T-cell (primary cell): ENCODE measurements at regions not wholly inside any gene's neighbourhood (a gene's known extent, or its start where the extent isn't known, plus 50 kb on each side); places are given as distances from the start of the nearest gene placed in this dataset.
A peak's percentile ranks its signal among the peaks of the same experiment; 100 is the strongest.

Experiments used
- ATAC-seq, 4 experiments: fragments of 200-7000 bp in 3 of 4; fragments of 150-1000 bp in 1 of 4; cut with Tn5 transposase; replicated peaks in 1 of 4; 1 replicate in 3 of 4; 2 replicates in 1 of 4; pipeline ENCODE4 v1.10.0; 2021; ENCODE audit warnings: moderate library complexity in 3 of 4, mild to moderate bottlenecking in 2 of 4, moderate number of reproducible peaks in 1 of 4
- CTCF ChIA-PET, 2 donors: fragments of 300-600 bp; sonication (Branson Sonifier 250); formaldehyde crosslinking; loops; one replicate each; lab custom pipeline; 2022; ENCODE audit warnings: antibody characterized with exemption in 2 of 2; lab: Charles Lee
- POLR2A ChIA-PET, 2 donors: fragments of 300-600 bp; sonication (Branson Sonifier 250); formaldehyde crosslinking; loops; one replicate each; lab custom pipeline; 2022; ENCODE audit warnings: antibody characterized with exemption in 2 of 2; lab: Charles Lee
- DNase-seq, 35 experiments: peaks; one replicate each; pipeline versions ENCODE4 v3.0.0 to v3.0.0-alpha.2; 2013 to 2023
- H3K27ac ChIP-seq: one replicate; pipeline ENCODE4 v1.5.1; 2013; ENCODE audit warnings: low read length
- H3K27me3 ChIP-seq, 2 experiments: replicated peaks in 1 of 2; 1 replicate in 1 of 2; 2 replicates in 1 of 2; pipeline versions ENCODE4 v1.6.1 to v1.7.0; 2013; ENCODE audit warnings: low read length in 1 of 2, mixed read lengths in 1 of 2; ENCODE audit not compliant: control insufficient read depth in 2 of 2, insufficient read depth in 2 of 2; ENCODE audit errors: extremely low read depth in 1 of 2
- H3K36me3 ChIP-seq, 2 donors: 1 replicate in 1 of 2; 2 replicates in 1 of 2; pipeline versions ENCODE4 v1.6.1 to v1.7.0; 2013; ENCODE audit warnings: low read length in 1 of 2; ENCODE audit not compliant: control insufficient read depth in 2 of 2, insufficient read depth in 1 of 2; ENCODE audit errors: extremely low read depth in 1 of 2
- H3K4me1 ChIP-seq, 2 experiments: 1 replicate in 1 of 2; 2 replicates in 1 of 2; pipeline versions ENCODE4 v1.6.1 to v1.7.0; 2013; ENCODE audit warnings: low read length in 2 of 2, mixed read lengths in 1 of 2; ENCODE audit not compliant: insufficient read depth in 2 of 2, control insufficient read depth in 1 of 2; ENCODE audit errors: extremely low read depth in 1 of 2
- H3K4me3 ChIP-seq, 2 donors: 1 replicate in 1 of 2; 2 replicates in 1 of 2; pipeline versions ENCODE4 v1.5.1 to v1.7.0; 2013; ENCODE audit warnings: mild to moderate bottlenecking in 2 of 2, low read length in 1 of 2, moderate library complexity in 1 of 2; ENCODE audit not compliant: control insufficient read depth in 1 of 2; ENCODE audit errors: extremely low read depth in 1 of 2
- H3K9me3 ChIP-seq: 2 replicates; pipeline ENCODE4 v1.7.0; 2013
- H3K27ac Mint-ChIP-seq, 2 donors: one replicate each; pipeline ENCODE4 v1.8.0; 2020 to 2021; ENCODE audit warnings: mild to moderate bottlenecking in 2 of 2, mixed read lengths in 2 of 2
- H3K27me3 Mint-ChIP-seq, 2 donors: one replicate each; pipeline ENCODE4 v1.8.0; 2021 to 2022; ENCODE audit warnings: mixed read lengths in 2 of 2
- H3K36me3 Mint-ChIP-seq: one replicate; pipeline ENCODE4 v1.8.0; 2021; ENCODE audit warnings: mixed read lengths
- H3K4me1 Mint-ChIP-seq, 3 donors: one replicate each; pipeline ENCODE4 v1.8.0; 2020 to 2022; ENCODE audit warnings: mixed read lengths in 3 of 3, mild to moderate bottlenecking in 1 of 3
- H3K4me3 Mint-ChIP-seq, 3 donors: one replicate each; pipeline ENCODE4 v1.8.0; 2020 to 2022; ENCODE audit warnings: mild to moderate bottlenecking in 3 of 3, mixed read lengths in 3 of 3, moderate library complexity in 3 of 3
- H3K9me3 Mint-ChIP-seq, 3 donors: one replicate each; pipeline ENCODE4 v1.8.0; 2020 to 2022; ENCODE audit warnings: mixed read lengths in 3 of 3
- WGBS: methylation state at CpG from one replicate; pipeline ENCODE4 v1.1.5; 2013; ENCODE audit warnings: missing lambda C conversion rate; ENCODE audit not compliant: insufficient coverage; 5-methylcytosine and 5-hydroxymethylcytosine counted together

GRCh38 chr15:31265090-31265870 is 61.4 kb upstream of the KLF13 start:
- Histone ChIP-seq H3K9me3 (no peaks in the 10 kb centered on the region), H3K4me1 (peaks cover 62 to 84% of the 10 kb centered on the region in 2 experiments), H3K27me3 (no peaks in the 10 kb centered on the region), H3K27ac (peak overlapping the region; percentile 80), H3K36me3 (no peaks in the 10 kb centered on the region), H3K4me3 (peak overlapping the region in 1 of 2 donors; percentile 5)
- POLR2A ChIA-PET: no interaction called here
- peak in 4 of 35 experiments; percentile 7 to 24 (median 14) for DNase-seq
- H3K27me3 Mint-ChIP-seq: no peaks in the 10 kb centered on the region
- H3K9me3 Mint-ChIP-seq: no peaks in the 10 kb centered on the region
- CTCF ChIA-PET: no interaction called here
- no peaks in the 10 kb centered on the region for H3K36me3 Mint-ChIP-seq
- peaks cover 89 to 98% (median 93%) of the 10 kb centered on the region in 3 donors for H3K4me1 Mint-ChIP-seq
- ATAC-seq: no peak
- WGBS: 74% methylated on average over 20 of the region's 21 CpGs
- peak overlapping the region in 2 of 3 donors; percentile 55 to 75 for H3K4me3 Mint-ChIP-seq
- peak overlapping the region; percentile 96 to 97 for H3K27ac Mint-ChIP-seq

DNA sequence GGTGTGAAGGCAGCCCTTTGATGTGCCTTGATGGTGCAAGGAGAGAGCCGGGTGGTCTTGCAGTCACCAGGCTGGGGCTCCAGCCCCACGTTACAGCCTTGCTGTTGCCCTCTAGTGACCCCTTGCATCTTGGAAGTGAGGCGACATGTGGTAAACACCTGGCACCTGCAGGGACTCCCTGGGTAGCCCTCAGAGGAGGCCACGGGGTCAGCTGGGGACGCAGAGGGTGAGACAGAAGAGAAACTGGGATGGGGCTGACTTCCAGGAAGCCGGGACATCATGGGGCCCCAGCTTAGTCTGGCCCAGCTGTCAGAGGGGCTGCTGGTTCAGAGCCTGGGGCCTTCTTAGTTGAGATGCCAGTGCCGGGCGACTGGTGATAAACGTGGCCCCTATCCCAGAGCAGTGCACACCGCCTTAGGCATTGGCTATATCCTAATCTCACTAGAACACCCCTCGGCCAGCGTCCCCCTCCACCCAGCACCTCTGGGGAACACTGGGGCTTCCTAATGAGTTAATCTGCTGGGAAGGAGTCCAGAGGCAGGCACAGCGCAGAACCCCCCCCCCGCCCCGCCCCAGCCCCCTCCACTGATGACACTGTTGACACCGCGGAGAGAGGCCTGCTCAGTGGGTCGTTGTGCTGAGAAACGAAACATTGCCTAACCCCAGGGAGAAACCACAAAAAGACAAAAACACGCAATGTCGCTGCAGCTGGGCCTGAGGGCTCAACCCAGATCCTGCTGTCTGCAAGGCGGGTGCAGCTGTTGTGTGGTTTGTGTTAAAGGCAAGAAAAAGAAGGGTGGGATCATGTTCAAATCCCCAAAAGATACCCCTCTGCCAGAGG is 60.5 kb upstream of the KLF13 start:
- Mint-ChIP-seq H3K4me3 (peak overlapping the region; percentile 49 to 75 (median 57)), H3K27me3 (no peaks in the 10 kb centered on the region), H3K36me3 (no peaks in the 10 kb centered on the region), H3K4me1 (peaks cover 92 to 96% (median 95%) of the 10 kb centered on the region in 3 donors), H3K27ac (peak overlapping the region; percentile 96 to 97), H3K9me3 (no peaks in the 10 kb centered on the region)
- ATAC-seq: peak; percentile 78 to 87 (median 82)
- Histone ChIP-seq H3K27me3 (no peaks in the 10 kb centered on the region), H3K4me3 (peak overlapping the region in 1 of 2 donors; percentile 5), H3K4me1 (peaks cover 62 to 86% of the 10 kb centered on the region in 2 experiments), H3K36me3 (no peaks in the 10 kb centered on the region), H3K9me3 (no peaks in the 10 kb centered on the region), H3K27ac (peak overlapping the region; percentile 80)
- ChIA-PET POLR2A (no interaction called here), CTCF (interaction anchor here in 1 of 2 donors (0.8 kb wide), 1 partner anchor 59 kb away, joined by 3 read pairs; no protein-coding TSS in a partner anchor)
- DNase-seq: peak; percentile 61 to 90 (median 76)
- 21% methylated on average over 9 of the region's 22 CpGs for WGBS

GRCh38 chr15:31266712-31267111 is 59.9 kb upstream of the KLF13 start:
- Histone ChIP-seq H3K4me3 (no peak overlapping the region), H3K27ac (peak overlapping the region; percentile 80), H3K4me1 (peaks cover 59 to 85% of the 10 kb centered on the region in 2 experiments), H3K27me3 (no peaks in the 10 kb centered on the region), H3K9me3 (no peaks in the 10 kb centered on the region), H3K36me3 (no peaks in the 10 kb centered on the region)
- Mint-ChIP-seq H3K9me3 (no peaks in the 10 kb centered on the region), H3K27me3 (no peaks in the 10 kb centered on the region), H3K36me3 (no peaks in the 10 kb centered on the region), H3K4me3 (peak overlapping the region; percentile 49 to 75 (median 57)), H3K4me1 (peaks cover 89 to 95% (median 94%) of the 10 kb centered on the region in 3 donors), H3K27ac (peak overlapping the region; percentile 96 to 97)
- ChIA-PET CTCF (interaction anchor here in 1 of 2 donors (0.8 kb wide), 1 partner anchor 58 kb away, joined by 3 read pairs; no protein-coding TSS in a partner anchor), POLR2A (interaction anchor here in 1 of 2 donors (0.5 to 0.6 kb wide), 2 partner anchors 62 to 78 kb away, joined by 4 read pairs; no protein-coding TSS in a partner anchor)
- ATAC-seq (peak; percentile 1 to 40 (median 12)), DNase-seq (peak in 1 of 35 experiments; percentile 28)
- WGBS: 33% methylated on average over 10 of the region's 13 CpGs

DNA sequence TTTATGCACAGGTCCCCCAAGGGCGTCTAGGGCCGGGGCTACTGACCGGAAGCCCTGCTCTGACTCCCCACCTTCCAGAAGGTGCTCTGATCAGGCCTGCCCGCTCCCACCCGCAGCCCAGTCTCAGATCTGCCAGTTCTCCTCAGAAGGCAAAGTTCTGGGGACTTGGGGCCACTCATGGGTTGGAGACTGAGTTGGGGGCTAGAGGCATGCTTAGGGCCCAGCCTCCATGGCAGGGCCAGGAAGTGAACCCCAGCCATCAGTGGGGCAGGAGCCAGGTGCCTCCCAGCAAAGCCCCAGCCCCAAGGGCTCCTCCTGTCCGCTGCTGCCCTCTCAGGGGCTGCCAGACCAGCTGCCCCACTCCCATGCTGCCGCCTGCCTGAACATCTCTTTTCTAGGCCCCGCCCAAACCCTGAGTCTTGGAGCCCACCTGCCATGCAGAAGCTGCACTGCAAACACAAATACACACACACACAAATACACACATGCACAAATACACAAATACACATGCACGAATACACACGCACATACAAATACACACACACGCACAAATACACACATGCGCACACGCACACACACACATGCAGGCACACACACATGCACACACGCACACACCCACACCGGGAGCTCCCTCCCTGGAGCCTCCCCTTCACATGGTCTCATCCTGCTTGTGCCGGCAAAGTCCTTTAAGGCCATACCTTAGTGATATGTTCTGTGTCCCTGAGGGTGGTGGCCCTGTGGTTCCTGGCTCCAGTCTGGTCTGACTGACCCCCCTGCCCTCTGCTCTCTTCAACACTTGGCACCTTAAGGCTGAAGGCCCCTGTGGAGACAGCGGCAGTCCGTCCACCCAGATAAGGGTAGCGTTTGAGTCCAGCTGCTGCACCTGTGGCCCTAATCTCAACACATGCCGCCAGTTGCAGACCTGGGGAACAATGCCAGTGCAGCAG is 59.2 kb upstream of the KLF13 start:
- WGBS: 85% methylated on average over 17 of the region's 20 CpGs
- H3K36me3 ChIP-seq: no peaks in the 10 kb centered on the region
- ATAC-seq: no peak
- peak in 4 of 35 experiments; percentile 3 to 21 (median 8) for DNase-seq
- ChIA-PET POLR2A (interaction anchor here in 1 of 2 donors (0.5 to 0.6 kb wide), 2 partner anchors 61 to 77 kb away, joined by 4 read pairs; no protein-coding TSS in a partner anchor), CTCF (interaction anchor here in 1 of 2 donors (0.5 to 0.6 kb wide), 2 partner anchors 31 to 42 kb away, joined by 3 to 4 read pairs; no protein-coding TSS in a partner anchor)
- peak overlapping the region in 1 of 3 donors; percentile 75 for H3K4me3 Mint-ChIP-seq
- no peaks in the 10 kb centered on the region for H3K9me3 ChIP-seq
- H3K27me3 ChIP-seq: no peaks in the 10 kb centered on the region
- H3K4me3 ChIP-seq: no peak overlapping the region
- peak overlapping the region; percentile 96 to 97 for H3K27ac Mint-ChIP-seq
- no peaks in the 10 kb centered on the region for H3K9me3 Mint-ChIP-seq
- H3K4me1 Mint-ChIP-seq: peaks cover 82 to 90% (median 90%) of the 10 kb centered on the region in 3 donors
- no peaks in the 10 kb centered on the region for H3K36me3 Mint-ChIP-seq
- H3K27ac ChIP-seq: peak overlapping the region; percentile 80
- peaks cover 54 to 81% of the 10 kb centered on the region in 2 experiments for H3K4me1 ChIP-seq
- H3K27me3 Mint-ChIP-seq: no peaks in the 10 kb centered on the region

- ATAC-seq (no peak), DNase-seq (peak in 1 of 35 experiments; percentile 4)
- H3K9me3 ChIP-seq: no peaks in the 10 kb centered on the region
- ChIA-PET POLR2A (no interaction called here), CTCF (no interaction called here)
- no peak overlapping the region for H3K4me3 ChIP-seq
- Mint-ChIP-seq H3K36me3 (no peaks in the 10 kb centered on the region), H3K9me3 (no peaks in the 10 kb centered on the region), H3K27ac (peak overlapping the region; percentile 96 to 97), H3K4me1 (peaks cover 76 to 86% (median 84%) of the 10 kb centered on the region in 3 donors), H3K27me3 (no peaks in the 10 kb centered on the region), H3K4me3 (peak overlapping the region in 1 of 3 donors; percentile 75)
- no peaks in the 10 kb centered on the region for H3K36me3 ChIP-seq
- H3K27me3 ChIP-seq: no peaks in the 10 kb centered on the region
- H3K27ac ChIP-seq: no peak overlapping the region
- peaks cover 49 to 79% of the 10 kb centered on the region in 2 experiments for H3K4me1 ChIP-seq
- 100% methylated on average over 2 of the region's 2 CpGs for WGBS
These were observed 58.5 kb upstream of the KLF13 start for GRCh38 chr15:31268108-31268501.
